HAP-1 (cell line): ENCODE measurements at regions not wholly inside any gene's neighbourhood (a gene's known extent, or its start where the extent isn't known, plus 50 kb on each side); places are given as distances from the start of the nearest gene placed in this dataset.
A peak's percentile ranks its signal among the peaks of the same experiment; 100 is the strongest.

Experiments
- DNase-seq, 2 experiments: peaks; one replicate each; pipeline ENCODE4 v3.0.0-alpha.2; 2016 to 2020; ENCODE audit warnings: low spot score in 2 of 2
- H3K27me3 ChIP-seq: fragments of 250-450 bp; sonication (Bioruptor Pico); 2 replicates; pipeline ENCODE4 v1.5.1; 2020; ENCODE audit warnings: low read depth, mild to moderate bottlenecking, moderate library complexity
- H3K36me3 ChIP-seq: fragments of 250-450 bp; sonication (Bioruptor Pico); replicated peaks from 2 replicates; pipeline ENCODE4 v1.5.1; 2020; ENCODE audit warnings: mild to moderate bottlenecking
- H3K4me1 ChIP-seq: fragments of 250-450 bp; sonication (Bioruptor Pico); 2 replicates; pipeline ENCODE4 v1.5.1; 2020; ENCODE audit warnings: mild to moderate bottlenecking
- H3K4me3 ChIP-seq: fragments of 250-450 bp; sonication (Bioruptor Pico); 2 replicates; pipeline ENCODE4 v1.5.1; 2020; ENCODE audit warnings: mild to moderate bottlenecking, moderate library complexity
- H3K9me3 ChIP-seq: fragments of 250-450 bp; sonication (Bioruptor Pico); 2 replicates; pipeline ENCODE4 v1.5.1; 2020; ENCODE audit warnings: mild to moderate bottlenecking, moderate library complexity
- in situ Hi-C: fragments of 300-500 bp; cut with MboI; formaldehyde crosslinking; loops from 3 replicates; pipeline ENCODE4 v1.14.3; 2020; ENCODE audit warnings: low sequenced_read_pairs, inconsistent platforms, mixed read lengths

GRCh38 chr2:177331466-177331997, 61.0 kb upstream of the AGPS start:
- in situ Hi-C loops = loop anchor here (5.0 to 10.0 kb wide), 4 partner anchors 67 to 431 kb away; partner anchors contain the start of gene NFE2L2
- H3K4me3 ChIP-seq = no peak overlapping the region
- DNase-seq = no peak

GRCh38 chr2:177332026-177332991, 60.3 kb upstream of the AGPS start:
- no peak overlapping the region for H3K4me3 ChIP-seq
- peak; percentile 62 to 70 for DNase-seq
- no peaks in the 10 kb centered on the region for H3K9me3 ChIP-seq
- in situ Hi-C loops = loop anchor here (5.0 to 10.0 kb wide), 4 partner anchors 68 to 430 kb away; partner anchors contain the start of gene NFE2L2
- H3K36me3 ChIP-seq = no peaks in the 10 kb centered on the region
- 0 out of 2 replicates have a peak, but pooled peaks cover 2% of the 10 kb centered on the region for H3K27me3 ChIP-seq
- H3K4me1 ChIP-seq = peaks cover 4% of the 10 kb centered on the region; the same call in 1 of the 2 replicates

More at GRCh38 chr2:177331466-177331997, 61.0 kb upstream of the AGPS start:
- Histone ChIP-seq H3K4me1 (peaks cover 4% of the 10 kb centered on the region; the same call in 1 of the 2 replicates), H3K36me3 (no peaks in the 10 kb centered on the region), H3K27me3 (0 out of 2 replicates have a peak, but pooled peaks cover 2% of the 10 kb centered on the region), H3K9me3 (no peaks in the 10 kb centered on the region)

GRCh38 chr2:177332992-177333388, 59.6 kb upstream of the AGPS start:
- H3K36me3 ChIP-seq = no peaks in the 10 kb centered on the region

DNA sequence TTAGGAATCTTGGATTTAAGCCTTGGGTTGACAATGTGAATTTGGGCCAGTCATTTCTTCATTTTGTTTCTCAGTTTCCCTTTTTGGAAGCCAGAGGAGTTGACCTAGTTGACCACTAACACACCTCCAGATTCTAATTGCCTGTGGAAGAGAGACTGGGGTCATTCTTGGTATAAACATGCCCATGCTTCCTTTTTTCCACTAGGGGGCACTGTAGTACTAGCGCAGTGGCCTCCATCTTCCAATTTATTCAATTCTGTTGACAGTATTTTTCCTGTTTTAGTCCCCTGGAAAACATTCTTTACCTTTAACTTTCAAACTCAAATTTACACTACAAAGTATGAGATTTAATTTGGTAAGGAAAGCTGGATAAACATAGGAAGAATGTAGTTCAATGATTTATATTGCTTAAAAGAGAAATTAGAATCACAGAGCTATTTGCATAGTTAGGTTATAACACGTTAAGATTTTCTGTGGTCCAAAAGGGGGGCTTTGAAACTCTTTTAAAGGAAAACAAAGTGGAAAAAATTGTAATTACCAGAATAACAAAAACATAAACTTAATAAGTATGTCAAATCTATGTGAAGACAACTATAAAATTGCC, 57.5 kb upstream of the AGPS start:
- no peaks in the 10 kb centered on the region for H3K36me3 ChIP-seq
- DNase-seq = peak; percentile 26 to 64
- no peaks in the 10 kb centered on the region for H3K9me3 ChIP-seq
- in situ Hi-C loops = loop anchor here (5.0 to 10.0 kb wide), 4 partner anchors 70 to 427 kb away; partner anchors contain the start of gene NFE2L2
- H3K4me1 ChIP-seq = peaks cover 4% of the 10 kb centered on the region; the same call in 1 of the 2 replicates
- H3K27me3 ChIP-seq = no peaks in the 10 kb centered on the region
- H3K4me3 ChIP-seq = no peak overlapping the region

More at GRCh38 chr2:177332992-177333388, 59.6 kb upstream of the AGPS start:
- Histone ChIP-seq H3K4me1 (peaks cover 4% of the 10 kb centered on the region; the same call in 1 of the 2 replicates), H3K4me3 (no peak overlapping the region), H3K27me3 (0 out of 2 replicates have a peak, but pooled peaks cover 2% of the 10 kb centered on the region), H3K9me3 (no peaks in the 10 kb centered on the region)
- in situ Hi-C loops = loop anchor here (5.0 to 10.0 kb wide), 4 partner anchors 68 to 429 kb away; partner anchors contain the start of gene NFE2L2
- DNase-seq = no peak

DNA sequence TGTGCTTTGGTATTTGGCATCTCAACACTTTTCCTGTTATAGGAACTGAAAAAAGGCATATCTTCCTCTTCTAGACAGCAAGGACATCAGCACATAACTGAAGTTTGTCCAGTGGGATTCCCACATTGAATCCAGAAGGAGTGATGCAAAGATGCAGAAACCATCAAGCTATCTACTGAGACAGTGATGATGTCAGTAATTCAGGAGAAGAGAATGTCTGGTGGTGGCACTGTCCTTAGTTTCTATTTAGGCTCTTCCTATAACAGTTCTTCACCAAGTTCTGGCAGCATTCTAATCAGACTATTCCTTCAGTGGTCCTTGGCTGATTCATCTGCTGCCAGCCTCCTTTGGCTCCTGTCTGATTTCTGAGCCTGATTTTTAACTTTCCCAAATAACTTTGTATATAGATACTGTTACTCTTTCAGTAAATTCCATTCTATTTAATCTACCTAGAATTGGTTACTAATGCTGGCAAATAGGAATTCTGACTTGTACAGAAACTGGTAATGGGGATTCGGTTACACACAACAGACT, 56.6 kb upstream of the AGPS start:
- DNase-seq = no peak
- Histone ChIP-seq H3K36me3 (no peaks in the 10 kb centered on the region), H3K9me3 (no peaks in the 10 kb centered on the region), H3K4me1 (peaks cover 4% of the 10 kb centered on the region; the same call in 1 of the 2 replicates), H3K27me3 (no peaks in the 10 kb centered on the region), H3K4me3 (no peak overlapping the region)
- in situ Hi-C loops = loop anchor here (10.0 kb wide), 2 partner anchors 71 to 389 kb away; partner anchors contain the start of gene NFE2L2

DNA sequence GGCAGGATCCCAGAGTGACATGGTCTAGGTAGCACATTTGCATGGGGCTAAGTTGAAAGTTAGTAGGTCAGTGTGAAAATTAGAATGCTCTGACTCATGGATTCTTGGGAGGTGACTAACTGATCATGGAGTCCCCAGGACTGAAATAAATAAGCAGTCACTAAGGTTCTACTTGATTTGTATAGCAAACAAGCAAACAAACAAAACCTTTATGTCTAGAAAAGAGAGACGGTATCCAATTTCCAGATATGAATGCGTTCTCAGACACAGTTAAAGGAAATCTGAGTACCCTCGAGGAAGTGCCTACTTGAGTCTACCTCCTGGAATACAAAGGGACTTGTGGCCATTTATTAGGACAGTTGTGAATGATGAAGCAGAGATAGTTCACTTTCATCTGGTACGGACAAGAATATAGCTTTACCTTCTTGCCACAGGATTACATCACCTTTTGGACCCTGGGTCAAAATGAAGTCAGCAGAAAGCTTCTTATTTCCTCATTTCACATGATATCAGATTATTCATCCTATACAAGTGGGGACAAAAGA, 54.3 kb upstream of the AGPS start:
- DNase-seq = no peak
- in situ Hi-C loops = loop anchor here (10.0 kb wide), 2 partner anchors 73 to 387 kb away; partner anchors contain the start of gene NFE2L2
- H3K9me3 ChIP-seq = no peaks in the 10 kb centered on the region
- H3K4me1 ChIP-seq = no peaks in the 10 kb centered on the region
- H3K27me3 ChIP-seq = no peaks in the 10 kb centered on the region
- H3K36me3 ChIP-seq = no peaks in the 10 kb centered on the region
- no peak overlapping the region for H3K4me3 ChIP-seq

DNA sequence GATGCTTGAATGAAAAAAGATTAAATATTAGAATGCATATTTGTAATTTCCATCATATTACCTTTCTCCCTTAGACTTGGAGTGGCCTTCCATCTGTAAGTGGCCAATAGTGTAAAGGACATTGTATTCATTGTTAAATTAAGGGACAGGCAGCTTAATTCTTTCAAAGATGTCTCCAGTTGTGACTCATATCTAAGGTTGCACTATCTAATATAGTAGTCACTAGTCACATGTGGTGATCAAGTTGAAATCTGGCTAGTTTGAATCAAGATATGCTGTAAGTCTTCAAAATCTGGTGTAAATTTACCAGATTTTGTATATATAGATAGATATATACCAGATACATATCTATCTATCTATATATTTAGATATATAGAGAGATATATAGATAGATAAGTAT, 52.4 kb upstream of the AGPS start:
- Histone ChIP-seq H3K4me3 (no peak overlapping the region), H3K4me1 (no peaks in the 10 kb centered on the region), H3K27me3 (no peaks in the 10 kb centered on the region), H3K36me3 (no peaks in the 10 kb centered on the region), H3K9me3 (no peaks in the 10 kb centered on the region)
- no peak for DNase-seq
- in situ Hi-C loops = no loop called here

DNA sequence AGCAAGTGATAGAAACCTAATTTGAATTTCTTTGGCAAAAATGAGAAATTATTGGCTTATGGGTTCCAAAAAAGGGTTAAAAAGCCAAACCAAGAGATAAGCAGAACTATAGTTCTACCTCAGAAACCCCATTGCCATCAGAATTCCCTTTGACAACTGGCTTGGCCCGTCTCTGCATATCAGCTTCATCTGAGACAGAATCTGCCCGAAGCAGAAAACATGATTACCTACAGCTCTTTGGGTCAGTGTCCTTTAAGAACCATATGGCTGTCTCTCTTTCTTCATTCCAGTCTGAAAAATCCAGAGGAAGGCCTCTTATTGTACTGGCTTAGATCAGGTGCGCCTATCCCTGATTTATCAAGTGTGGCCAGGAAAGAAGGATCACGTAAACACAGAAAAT, 49.8 kb upstream of the AGPS start:
- no peaks in the 10 kb centered on the region for H3K4me1 ChIP-seq
- no peak overlapping the region for H3K4me3 ChIP-seq
- H3K9me3 ChIP-seq = no peaks in the 10 kb centered on the region
- DNase-seq = no peak
- in situ Hi-C loops = no loop called here
- H3K27me3 ChIP-seq = no peaks in the 10 kb centered on the region
- H3K36me3 ChIP-seq = no peaks in the 10 kb centered on the region
